ENCODE measurements at regions not wholly inside any gene's neighbourhood (a gene's known extent, or its start where the extent isn't known, plus 50 kb on each side); places are given as distances from the start of the nearest gene placed in this dataset.

- H3K4me2 ChIP-seq (ENCODE audit: low read length), result no peak overlapping the region
- H3K9me3 ChIP-seq (ENCODE audit: low read length), result no peaks in the 10 kb centered on the region
- no peaks in the 10 kb centered on the region for H3F3A ChIP-seq (ENCODE audit: insufficient read depth, low read length, poor library complexity, severe bottlenecking)
- no peaks in the 10 kb centered on the region for H3K27me3 ChIP-seq (ENCODE audit: insufficient read depth, low read depth, low read length)
- H3K27ac ChIP-seq (ENCODE audit: low read length), result no peak overlapping the region
- no peaks in the 10 kb centered on the region for H3K9me2 ChIP-seq (ENCODE audit: insufficient read depth, low read length)
- H3K9ac ChIP-seq (ENCODE audit: low read length), result no peak overlapping the region
- H3K36me3 ChIP-seq (ENCODE audit: insufficient read depth, low read length), result no peaks in the 10 kb centered on the region
- H3K4me3 ChIP-seq (ENCODE audit: low read length), result no peak overlapping the region
- H2AFZ ChIP-seq (ENCODE audit: low read depth, low read length), result no peak overlapping the region
- TF ChIP-seq RAD21 (conservative IDR thresholded peaks at IDR 0.05) (no peak), POLR2AphosphoS5 (IDR thresholded peaks at IDR 0.05) (no peak), MXI1 (conservative IDR thresholded peaks at IDR 0.05; ENCODE audit: poor library complexity, severe bottlenecking) (no peak), EZH2 (IDR thresholded peaks at IDR 0.05; ENCODE audit: borderline replicate concordance, insufficient read depth, low read length, poor library complexity, severe bottlenecking) (no peak), EP300 (conservative IDR thresholded peaks at IDR 0.05; ENCODE audit: poor library complexity, severe bottlenecking) (no peak), TAF1 (IDR thresholded peaks at IDR 0.05; ENCODE audit: low read depth) (no peak), SMC3 (conservative IDR thresholded peaks at IDR 0.05; ENCODE audit: poor library complexity) (no peak), REST (IDR thresholded peaks at IDR 0.05; ENCODE audit: borderline replicate concordance) (no peak)
- H3K79me2 ChIP-seq (replicated peaks; ENCODE audit: insufficient read depth, low read length), result no peaks in the 10 kb centered on the region
- no peaks in the 10 kb centered on the region for H4K20me1 ChIP-seq (ENCODE audit: insufficient read depth)
These were observed 275.2 kb upstream of the DMAC1 start for GRCh38 chr9:8074713-8075286.

GRCh38 chr9:8071445-8071798 lies 271.8 kb upstream of the DMAC1 start:
- no peak overlapping the region for H2AFZ ChIP-seq (ENCODE audit: low read depth, low read length)

GRCh38 chr9:8070779-8071444 lies 271.3 kb upstream of the DMAC1 start:
- Histone ChIP-seq H3K9me3 (ENCODE audit: low read length) (no peaks in the 10 kb centered on the region), H3K4me2 (ENCODE audit: low read length) (no peak overlapping the region), H3K4me3 (ENCODE audit: low read length) (no peak overlapping the region), H4K20me1 (ENCODE audit: insufficient read depth) (no peaks in the 10 kb centered on the region), H3K27me3 (ENCODE audit: insufficient read depth, low read depth, low read length) (no peaks in the 10 kb centered on the region), H3K27ac (ENCODE audit: low read length) (no peak overlapping the region), H3K79me2 (replicated peaks; ENCODE audit: insufficient read depth, low read length) (no peaks in the 10 kb centered on the region), H3K9ac (ENCODE audit: low read length) (no peak overlapping the region), H2AFZ (ENCODE audit: low read depth, low read length) (no peak overlapping the region), H3K9me2 (ENCODE audit: insufficient read depth, low read length) (no peaks in the 10 kb centered on the region), H3K36me3 (ENCODE audit: insufficient read depth, low read length) (no peaks in the 10 kb centered on the region), H3F3A (ENCODE audit: insufficient read depth, low read length, poor library complexity, severe bottlenecking) (no peaks in the 10 kb centered on the region)
- TF ChIP-seq MXI1 (conservative IDR thresholded peaks at IDR 0.05; ENCODE audit: poor library complexity, severe bottlenecking) (no peak), RAD21 (conservative IDR thresholded peaks at IDR 0.05) (no peak), REST (IDR thresholded peaks at IDR 0.05; ENCODE audit: borderline replicate concordance) (no peak), EP300 (conservative IDR thresholded peaks at IDR 0.05; ENCODE audit: poor library complexity, severe bottlenecking) (no peak)

More at GRCh38 chr9:8071445-8071798, 271.8 kb upstream of the DMAC1 start:
- H3K27me3 ChIP-seq (ENCODE audit: insufficient read depth, low read depth, low read length), result no peaks in the 10 kb centered on the region
- TF ChIP-seq SMC3 (conservative IDR thresholded peaks at IDR 0.05; ENCODE audit: poor library complexity), result no peak
- no peak for TF ChIP-seq TAF1 (IDR thresholded peaks at IDR 0.05; ENCODE audit: low read depth)
- H3K36me3 ChIP-seq (ENCODE audit: insufficient read depth, low read length), result no peaks in the 10 kb centered on the region
- no peak overlapping the region for H3K4me3 ChIP-seq (ENCODE audit: low read length)
- H3K4me2 ChIP-seq (ENCODE audit: low read length), result no peak overlapping the region
- no peaks in the 10 kb centered on the region for H3K9me2 ChIP-seq (ENCODE audit: insufficient read depth, low read length)
- no peak overlapping the region for H3K27ac ChIP-seq (ENCODE audit: low read length)
- no peaks in the 10 kb centered on the region for H3K79me2 ChIP-seq (replicated peaks; ENCODE audit: insufficient read depth, low read length)
- no peaks in the 10 kb centered on the region for H3K9me3 ChIP-seq (ENCODE audit: low read length)
- no peaks in the 10 kb centered on the region for H4K20me1 ChIP-seq (ENCODE audit: insufficient read depth)
- H3K9ac ChIP-seq (ENCODE audit: low read length), result no peak overlapping the region
- no peaks in the 10 kb centered on the region for H3F3A ChIP-seq (ENCODE audit: insufficient read depth, low read length, poor library complexity, severe bottlenecking)
